GM23248 (cell line): ENCODE measurements at regions not wholly inside any gene's neighbourhood (a gene's known extent, or its start where the extent isn't known, plus 50 kb on each side); places are given as distances from the start of the nearest gene placed in this dataset.

Experiments used
- DNase-seq: peaks from one replicate; pipeline ENCODE4 v3.0.0-alpha.2; 2015
- H2AFZ ChIP-seq: fragments of 200-600 bp; sonication (generic); 2 replicates; pipeline ENCODE4 v1.6.1; 2016; ENCODE audit warnings: antibody characterized with exemption
- H3F3A ChIP-seq: fragments of 200-600 bp; sonication (generic); 2 replicates; pipeline ENCODE4 v1.6.1; 2016; ENCODE audit warnings: mild to moderate bottlenecking, antibody characterized with exemption, mixed run types; ENCODE audit not compliant: insufficient read depth
- H3K27ac ChIP-seq: fragments of 200-600 bp; sonication (generic); 2 replicates; pipeline ENCODE4 v1.5.1; 2016; ENCODE audit warnings: mild to moderate bottlenecking
- H3K27me3 ChIP-seq: fragments of 200-600 bp; sonication (generic); replicated peaks from 2 replicates; pipeline ENCODE4 v1.6.1; 2016; ENCODE audit warnings: mild to moderate bottlenecking; ENCODE audit not compliant: insufficient read depth
- H3K36me3 ChIP-seq: fragments of 200-600 bp; sonication (generic); 2 replicates; pipeline ENCODE4 v1.6.1; 2016; ENCODE audit warnings: low read depth, mild to moderate bottlenecking
- H3K4me1 ChIP-seq: fragments of 200-600 bp; sonication (generic); 2 replicates; pipeline ENCODE4 v1.6.1; 2016; ENCODE audit warnings: mild to moderate bottlenecking; ENCODE audit not compliant: insufficient read depth
- H3K4me2 ChIP-seq: fragments of 200-600 bp; sonication (generic); one replicate; pipeline ENCODE4 v1.6.1; 2016; ENCODE audit warnings: mild to moderate bottlenecking; ENCODE audit not compliant: unreplicated experiment
- H3K4me3 ChIP-seq: fragments of 200-600 bp; sonication (generic); 2 replicates; pipeline ENCODE4 v1.5.1; 2016; ENCODE audit warnings: mild to moderate bottlenecking
- H3K79me2 ChIP-seq: fragments of 200-600 bp; sonication (generic); 2 replicates; pipeline ENCODE4 v1.6.1; 2016; ENCODE audit warnings: mild to moderate bottlenecking; ENCODE audit not compliant: insufficient read depth
- H3K9ac ChIP-seq: fragments of 200-600 bp; sonication (generic); 2 replicates; pipeline ENCODE4 v1.6.1; 2016; ENCODE audit warnings: mild to moderate bottlenecking
- H3K9me2 ChIP-seq: fragments of 200-600 bp; sonication (generic); 2 replicates; pipeline ENCODE4 v1.6.1; 2016; ENCODE audit warnings: mixed run types, mild to moderate bottlenecking, moderate library complexity; ENCODE audit not compliant: insufficient read depth
- H3K9me3 ChIP-seq: fragments of 200-600 bp; sonication (generic); one replicate; pipeline ENCODE4 v1.6.1; 2017; ENCODE audit warnings: low read depth
- H4K20me1 ChIP-seq: fragments of 200-600 bp; sonication (generic); 2 replicates; pipeline ENCODE4 v1.6.0; 2016; ENCODE audit not compliant: insufficient read depth
- EZH2 ChIP-seq: fragments of 200-600 bp; sonication (generic); IDR thresholded peaks from 2 replicates; pipeline ENCODE4 v1.6.1; 2018; ENCODE audit warnings: antibody characterized with exemption, mild to moderate bottlenecking; ENCODE audit not compliant: insufficient read depth, poor library complexity, severe bottlenecking
- EZH2phosphoT487 ChIP-seq: fragments of 200-600 bp; sonication (generic); IDR thresholded peaks from 2 replicates; pipeline ENCODE4 v1.6.1; 2018; ENCODE audit warnings: antibody characterized with exemption, moderate library complexity, mild to moderate bottlenecking, low read depth; ENCODE audit not compliant: insufficient read depth
- WGBS, 2 experiments: methylation state at CpG; one replicate each; pipeline ENCODE4 v1.1.6; 2015 to 2017; ENCODE audit warnings: low lambda C conversion rate in 2 of 2, low coverage in 1 of 2; ENCODE audit errors: missing lambda C conversion rate in 2 of 2; 5-methylcytosine and 5-hydroxymethylcytosine counted together
- in situ Hi-C: fragments of 300-500 bp; cut with MboI; formaldehyde crosslinking; loops from 2 replicates; pipeline ENCODE4 v1.15.0; 2020

DNA sequence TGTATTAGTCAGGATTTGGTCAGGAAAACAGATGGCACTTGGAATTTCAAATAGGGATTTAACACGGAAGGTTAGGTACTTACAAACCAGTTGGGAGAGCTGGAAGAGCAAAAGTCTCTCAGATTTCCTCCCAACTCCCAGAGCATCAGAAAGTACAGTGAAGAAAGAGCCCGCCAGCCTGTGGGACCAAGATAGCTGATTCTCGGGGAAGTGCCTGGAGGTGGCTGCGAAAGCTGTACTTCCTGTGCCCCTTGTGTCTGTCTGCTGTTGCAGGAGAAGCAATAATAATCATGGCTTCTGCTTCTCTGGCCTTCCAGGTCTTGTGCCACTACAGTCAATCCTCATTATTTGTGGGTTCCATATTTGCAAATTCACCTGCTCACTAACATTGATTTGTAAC is 221.0 kb upstream of the BCOR start:
- Histone ChIP-seq H3K4me1 (no peaks in the 10 kb centered on the region), H3K9me2 (no peaks in the 10 kb centered on the region), H2AFZ (no peak overlapping the region), H3K27me3 (no peaks in the 10 kb centered on the region), H3K9me3 (no peaks in the 10 kb centered on the region), H3K36me3 (no peaks in the 10 kb centered on the region), H3K79me2 (no peaks in the 10 kb centered on the region), H3K4me2 (no peak overlapping the region), H3K4me3 (no peak overlapping the region), H3K9ac (no peak overlapping the region), H3F3A (no peaks in the 10 kb centered on the region), H3K27ac (no peak overlapping the region), H4K20me1 (no peaks in the 10 kb centered on the region)
- TF ChIP-seq EZH2 = no peak
- TF ChIP-seq EZH2phosphoT487 = no peak
- DNase-seq = no peak
- in situ Hi-C loops = no loop called here
- 54 to 64% methylated on average over 4 of the region's 4 CpGs for WGBS, 2 experiments

DNA sequence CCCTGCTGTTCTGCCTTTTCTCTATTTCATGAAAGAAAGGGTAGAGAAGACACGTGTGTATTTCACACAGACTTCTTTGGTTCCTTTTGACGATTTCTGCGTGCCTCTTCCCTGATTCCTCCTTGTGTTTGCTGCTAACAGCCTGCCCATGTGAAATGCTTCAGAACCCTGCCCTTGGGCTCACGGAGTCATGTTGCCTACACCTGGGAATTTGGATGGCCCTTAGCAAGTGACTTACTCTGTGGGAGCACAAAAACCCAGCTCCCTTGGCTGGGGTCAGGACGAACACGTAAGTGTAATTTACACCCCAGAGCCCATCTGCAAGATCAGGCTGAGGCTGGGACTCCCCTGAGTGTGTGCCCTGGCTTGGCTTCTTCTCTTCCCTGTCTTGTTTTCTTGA is 220.3 kb upstream of the BCOR start:
- no peaks in the 10 kb centered on the region for H4K20me1 ChIP-seq
- no peaks in the 10 kb centered on the region for H3K4me1 ChIP-seq
- H3K36me3 ChIP-seq = no peaks in the 10 kb centered on the region
- H3F3A ChIP-seq = no peaks in the 10 kb centered on the region
- H3K9ac ChIP-seq = no peak overlapping the region
- no peaks in the 10 kb centered on the region for H3K27me3 ChIP-seq
- H3K9me3 ChIP-seq = no peaks in the 10 kb centered on the region
- WGBS, 2 experiments = 30 to 38% methylated on average over 6 of the region's 6 CpGs
- no peak overlapping the region for H3K4me3 ChIP-seq
- H3K79me2 ChIP-seq = no peaks in the 10 kb centered on the region
- TF ChIP-seq EZH2 = no peak
- H3K27ac ChIP-seq = no peak overlapping the region
- DNase-seq = no peak
- in situ Hi-C loops = no loop called here
- no peaks in the 10 kb centered on the region for H3K9me2 ChIP-seq
- no peak overlapping the region for H3K4me2 ChIP-seq
- no peak overlapping the region for H2AFZ ChIP-seq

DNA sequence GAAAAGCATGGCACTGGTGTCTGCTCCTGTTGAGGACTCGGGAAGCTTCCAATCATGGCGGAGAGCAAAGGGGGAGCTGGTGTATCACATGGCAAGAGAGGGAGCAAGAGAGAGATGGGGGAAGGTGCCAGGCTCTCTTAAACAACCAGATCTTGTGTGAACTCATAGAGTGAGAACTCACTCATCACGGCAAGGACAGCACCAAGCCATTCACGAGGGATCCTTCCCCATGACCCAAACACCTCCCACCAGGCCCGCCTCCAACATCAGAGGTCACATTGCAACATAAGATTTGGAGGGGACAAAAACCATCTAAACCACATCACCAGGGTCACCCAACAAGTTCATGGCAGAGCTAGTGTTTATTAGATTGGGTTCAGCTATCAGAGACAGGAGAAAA is 218.7 kb upstream of the BCOR start:
- WGBS, 2 experiments = 59 to 63% methylated on average over 4 to 5 of the region's 5 CpGs
- DNase-seq = no peak
- Histone ChIP-seq H3K9ac (no peak overlapping the region), H3K4me3 (no peak overlapping the region), H3K27me3 (no peaks in the 10 kb centered on the region), H3K9me2 (no peaks in the 10 kb centered on the region), H3K9me3 (no peaks in the 10 kb centered on the region), H3K36me3 (no peaks in the 10 kb centered on the region), H2AFZ (no peak overlapping the region), H3K4me2 (no peak overlapping the region), H3K79me2 (no peaks in the 10 kb centered on the region), H3K27ac (no peak overlapping the region), H3F3A (no peaks in the 10 kb centered on the region), H4K20me1 (no peaks in the 10 kb centered on the region), H3K4me1 (no peaks in the 10 kb centered on the region)
- no peak for TF ChIP-seq EZH2phosphoT487
- TF ChIP-seq EZH2 = no peak
- in situ Hi-C loops = no loop called here

DNA sequence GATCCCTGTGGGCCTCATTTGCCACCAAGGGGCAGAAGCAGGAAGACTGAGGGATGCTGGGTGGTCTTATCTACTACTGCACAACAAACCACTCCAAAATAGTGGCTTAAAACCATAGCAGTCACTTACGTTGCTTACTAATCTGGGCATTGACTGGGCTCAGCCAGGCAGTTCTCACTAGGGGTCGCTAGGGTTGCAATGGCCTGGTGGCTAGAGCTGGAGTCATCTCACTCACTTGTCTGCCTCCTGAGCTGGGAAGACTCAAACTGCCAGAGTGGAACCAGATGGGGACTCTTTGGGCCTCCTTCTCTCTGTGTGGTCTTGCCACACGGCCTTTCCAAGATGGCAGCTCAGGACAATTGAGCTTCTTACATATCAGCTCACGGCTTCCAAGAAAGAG is 216.3 kb upstream of the BCOR start:
- Histone ChIP-seq H3K4me2 (no peak overlapping the region), H3K9me2 (no peaks in the 10 kb centered on the region), H2AFZ (no peak overlapping the region), H3K27ac (no peak overlapping the region), H3F3A (no peaks in the 10 kb centered on the region), H3K9ac (no peak overlapping the region), H3K36me3 (no peaks in the 10 kb centered on the region), H3K9me3 (no peaks in the 10 kb centered on the region), H3K79me2 (no peaks in the 10 kb centered on the region), H3K4me3 (no peak overlapping the region), H3K4me1 (no peaks in the 10 kb centered on the region), H4K20me1 (no peaks in the 10 kb centered on the region), H3K27me3 (no peaks in the 10 kb centered on the region)
- in situ Hi-C loops = no loop called here
- DNase-seq = no peak
- WGBS, 2 experiments = 63 to 71% methylated on average over 4 of the region's 4 CpGs
- TF ChIP-seq EZH2phosphoT487 (no peak), EZH2 (no peak)

DNA sequence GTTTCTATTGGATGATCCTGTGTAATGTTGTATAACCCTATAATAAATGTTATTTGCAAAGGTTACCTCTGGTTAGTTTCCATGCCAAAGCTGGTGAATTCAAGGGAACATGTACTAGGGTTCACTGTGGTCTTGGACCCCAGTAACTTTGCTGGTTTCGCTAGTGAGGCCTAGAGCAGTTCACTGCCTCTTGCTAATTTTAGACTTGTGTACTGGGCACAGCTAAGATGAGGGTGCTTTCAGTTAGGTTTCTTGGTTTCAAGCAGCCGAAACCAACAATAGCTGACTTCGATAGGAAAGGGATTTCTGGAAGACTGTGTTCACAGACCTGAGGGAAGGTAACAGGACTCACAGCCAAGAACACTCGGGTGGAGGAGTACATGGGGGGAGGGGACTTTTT is 215.5 kb upstream of the BCOR start:
- Histone ChIP-seq H3K4me1 (no peaks in the 10 kb centered on the region), H3K4me2 (no peak overlapping the region), H3K9me2 (no peaks in the 10 kb centered on the region), H3K36me3 (no peaks in the 10 kb centered on the region), H3K9me3 (no peaks in the 10 kb centered on the region), H3F3A (no peaks in the 10 kb centered on the region), H3K27me3 (no peaks in the 10 kb centered on the region), H4K20me1 (no peaks in the 10 kb centered on the region), H2AFZ (no peak overlapping the region), H3K27ac (no peak overlapping the region), H3K4me3 (no peak overlapping the region), H3K79me2 (no peaks in the 10 kb centered on the region), H3K9ac (no peak overlapping the region)
- in situ Hi-C loops = no loop called here
- no peak for DNase-seq
- WGBS, 2 experiments = 60 to 69% methylated on average over 4 of the region's 4 CpGs
- no peak for TF ChIP-seq EZH2phosphoT487
- TF ChIP-seq EZH2 = no peak
